Tibial nerve (tissue), 4 donors: ENCODE measurements at regions not wholly inside any gene's neighbourhood (a gene's known extent, or its start where the extent isn't known, plus 50 kb on each side); places are given as distances from the start of the nearest gene placed in this dataset.

ENCODE experiments used
- CTCF ChIP-seq, 5 experiments: fragments of 200-600 bp in 3 of 5; fragments of 450-650 bp in 2 of 5; sonication (generic) in 3 of 5; IDR thresholded peaks; one replicate each; pipeline ENCODE4 v1.5.1; 2016 to 2019; ENCODE audit warnings: antibody characterized with exemption in 5 of 5, mild to moderate bottlenecking in 3 of 5, moderate library complexity in 2 of 5
- EP300 ChIP-seq, 2 donors: sonication (generic); formaldehyde crosslinking; IDR thresholded peaks; one replicate each; pipeline ENCODE4 v1.6.1; 2017; ENCODE audit warnings: antibody characterized with exemption in 2 of 2, mild to moderate bottlenecking in 1 of 2
- POLR2A ChIP-seq, 2 donors: fragments of 450-650 bp; IDR thresholded peaks; one replicate each; pipeline ENCODE4 v1.6.1; 2017; ENCODE audit warnings: antibody characterized with exemption in 2 of 2, mild to moderate bottlenecking in 2 of 2, moderate library complexity in 2 of 2

GRCh38 chr3:102178817-102179216 is 256.0 kb upstream of the ZPLD1 start:
- TF ChIP-seq CTCF (IDR thresholded peaks at IDR 0.05) (no peak), EP300 (IDR thresholded peaks at IDR 0.05) (no peak), POLR2A (IDR thresholded peaks at IDR 0.05) (no peak)
